ENCODE measurements at regions not wholly inside any gene's neighbourhood (a gene's known extent, or its start where the extent isn't known, plus 50 kb on each side); places are given as distances from the start of the nearest gene placed in this dataset.

DNA sequence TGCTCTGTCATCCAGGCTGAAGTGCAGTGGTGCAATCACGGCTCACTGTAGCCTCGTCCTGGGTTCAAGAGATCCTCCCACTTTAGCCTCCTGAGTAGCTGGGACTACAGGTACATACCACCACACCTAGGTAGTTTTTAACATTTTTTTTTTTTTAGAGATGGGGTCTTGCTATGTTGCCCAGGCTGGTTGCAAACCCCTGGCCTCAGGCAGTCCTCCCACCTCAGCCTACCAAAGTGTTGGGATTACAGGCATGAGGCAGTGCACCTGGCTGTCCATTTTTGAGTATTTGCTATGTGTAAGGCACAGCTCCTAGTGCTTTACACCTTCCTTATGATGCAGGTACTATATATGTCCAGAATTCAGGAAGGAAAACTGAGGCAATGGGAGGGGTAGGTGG is 138.8 kb upstream of the ZNF536 start:
- Histone ChIP-seq H3K27ac (no peak overlapping the region), H3K27me3 (ENCODE audit: control insufficient read depth, insufficient read depth, low read length) (no peaks in the 10 kb centered on the region), H3K4me3 (ENCODE audit: low read depth, low read length) (no peak overlapping the region), H3K9me3 (ENCODE audit: control insufficient read depth, low read length) (no peaks in the 10 kb centered on the region), H2AFZ (no peak overlapping the region), H3K79me2 (no peaks in the 10 kb centered on the region), H3K9ac (no peak overlapping the region), H3K4me2 (ENCODE audit: low read length) (no peak overlapping the region), H3K36me3 (ENCODE audit: control insufficient read depth, insufficient read depth, low read length) (no peaks in the 10 kb centered on the region), H3K4me1 (no peaks in the 10 kb centered on the region)
- TF ChIP-seq, protein P1, sequence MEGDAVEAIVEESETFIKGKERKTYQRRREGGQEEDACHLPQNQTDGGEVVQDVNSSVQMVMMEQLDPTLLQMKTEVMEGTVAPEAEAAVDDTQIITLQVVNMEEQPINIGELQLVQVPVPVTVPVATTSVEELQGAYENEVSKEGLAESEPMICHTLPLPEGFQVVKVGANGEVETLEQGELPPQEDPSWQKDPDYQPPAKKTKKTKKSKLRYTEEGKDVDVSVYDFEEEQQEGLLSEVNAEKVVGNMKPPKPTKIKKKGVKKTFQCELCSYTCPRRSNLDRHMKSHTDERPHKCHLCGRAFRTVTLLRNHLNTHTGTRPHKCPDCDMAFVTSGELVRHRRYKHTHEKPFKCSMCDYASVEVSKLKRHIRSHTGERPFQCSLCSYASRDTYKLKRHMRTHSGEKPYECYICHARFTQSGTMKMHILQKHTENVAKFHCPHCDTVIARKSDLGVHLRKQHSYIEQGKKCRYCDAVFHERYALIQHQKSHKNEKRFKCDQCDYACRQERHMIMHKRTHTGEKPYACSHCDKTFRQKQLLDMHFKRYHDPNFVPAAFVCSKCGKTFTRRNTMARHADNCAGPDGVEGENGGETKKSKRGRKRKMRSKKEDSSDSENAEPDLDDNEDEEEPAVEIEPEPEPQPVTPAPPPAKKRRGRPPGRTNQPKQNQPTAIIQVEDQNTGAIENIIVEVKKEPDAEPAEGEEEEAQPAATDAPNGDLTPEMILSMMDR (IDR thresholded peaks at IDR 0.05) = no peak

DNA sequence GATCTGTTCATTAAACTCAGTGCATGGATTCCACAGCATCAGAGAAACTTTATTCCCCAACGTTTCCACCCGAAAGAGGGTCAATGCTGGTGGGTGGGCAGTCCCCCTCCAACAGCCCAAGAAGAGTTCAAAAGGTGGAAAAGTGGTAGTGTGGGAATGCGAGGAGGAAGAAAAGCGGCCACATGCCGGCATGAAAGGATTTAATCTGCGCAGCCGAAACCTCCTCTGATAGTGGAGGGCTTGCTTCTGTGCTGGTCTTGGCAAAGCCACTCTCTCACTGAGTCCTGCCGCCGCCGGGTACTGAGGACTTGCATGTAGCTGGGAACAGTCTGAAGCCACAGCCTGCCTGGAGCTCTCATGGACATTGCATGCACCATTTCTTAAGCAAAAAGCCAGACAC is 136.2 kb upstream of the ZNF536 start:
- Histone ChIP-seq H2AFZ (no peak overlapping the region), H3K9me3 (ENCODE audit: control insufficient read depth, low read length) (no peaks in the 10 kb centered on the region), H3K9ac (no peak overlapping the region), H3K4me2 (ENCODE audit: low read length) (no peak overlapping the region), H3K27ac (no peak overlapping the region), H3K4me1 (no peaks in the 10 kb centered on the region), H3K27me3 (ENCODE audit: control insufficient read depth, insufficient read depth, low read length) (no peaks in the 10 kb centered on the region), H3K36me3 (ENCODE audit: control insufficient read depth, insufficient read depth, low read length) (no peaks in the 10 kb centered on the region), H3K79me2 (no peaks in the 10 kb centered on the region), H3K4me3 (ENCODE audit: low read depth, low read length) (no peak overlapping the region)
- TF ChIP-seq, protein P1 (IDR thresholded peaks at IDR 0.05) = no peak

DNA sequence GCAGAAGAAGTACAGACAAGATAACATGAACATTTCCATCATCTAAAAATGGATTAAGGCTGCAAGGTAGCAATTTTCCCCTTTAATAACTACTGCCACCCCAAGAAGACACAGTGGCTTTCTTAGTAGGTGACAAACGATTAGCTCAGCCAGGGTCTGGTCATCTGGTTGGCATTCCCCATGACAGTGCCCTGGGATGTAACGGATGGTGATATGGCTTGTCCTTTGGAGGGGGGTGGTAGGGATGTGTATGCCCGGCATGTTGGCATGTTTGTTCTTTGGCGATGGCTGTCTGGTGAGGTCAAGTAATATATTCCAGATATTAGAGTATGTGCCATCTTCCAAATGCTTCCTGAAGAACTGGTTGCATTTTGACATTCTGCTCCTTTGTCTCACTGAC is 135.6 kb upstream of the ZNF536 start:
- no peak overlapping the region for H3K4me3 ChIP-seq (ENCODE audit: low read depth, low read length)
- H3K4me1 ChIP-seq = no peaks in the 10 kb centered on the region
- no peak overlapping the region for H3K4me2 ChIP-seq (ENCODE audit: low read length)
- no peaks in the 10 kb centered on the region for H3K9me3 ChIP-seq (ENCODE audit: control insufficient read depth, low read length)
- H3K27ac ChIP-seq = no peak overlapping the region
- H2AFZ ChIP-seq = no peak overlapping the region
- no peaks in the 10 kb centered on the region for H3K36me3 ChIP-seq (ENCODE audit: control insufficient read depth, insufficient read depth, low read length)
- H3K79me2 ChIP-seq = no peaks in the 10 kb centered on the region
- TF ChIP-seq, protein P1 (IDR thresholded peaks at IDR 0.05) = no peak
- H3K27me3 ChIP-seq (ENCODE audit: control insufficient read depth, insufficient read depth, low read length) = no peaks in the 10 kb centered on the region
- H3K9ac ChIP-seq = no peak overlapping the region

DNA sequence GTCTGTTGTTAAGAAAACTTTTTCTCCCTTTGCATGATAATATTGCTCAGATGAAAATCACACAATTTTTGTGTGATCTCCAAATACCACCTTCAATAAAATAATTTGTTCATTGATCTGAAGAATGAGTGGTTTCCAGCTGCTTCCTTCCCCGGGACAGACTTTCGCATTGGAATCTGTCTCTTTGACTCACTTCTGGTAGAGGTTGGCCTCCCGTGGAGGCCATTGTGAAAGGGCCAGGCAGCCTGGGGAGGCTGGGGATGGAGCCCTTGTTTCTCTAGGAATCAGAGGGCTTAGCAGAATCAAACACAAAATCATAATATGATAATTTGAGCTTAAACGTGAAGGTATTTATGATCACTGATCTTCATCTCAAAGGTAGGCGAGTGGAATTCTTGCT is 135.0 kb upstream of the ZNF536 start:
- no peaks in the 10 kb centered on the region for H3K4me1 ChIP-seq
- no peak overlapping the region for H3K4me2 ChIP-seq (ENCODE audit: low read length)
- H3K27ac ChIP-seq = no peak overlapping the region
- H2AFZ ChIP-seq = no peak overlapping the region
- H3K9ac ChIP-seq = no peak overlapping the region
- no peak overlapping the region for H3K4me3 ChIP-seq (ENCODE audit: low read depth, low read length)
- no peaks in the 10 kb centered on the region for H3K79me2 ChIP-seq
- TF ChIP-seq, protein P1 (IDR thresholded peaks at IDR 0.05) = no peak
- H3K36me3 ChIP-seq (ENCODE audit: control insufficient read depth, insufficient read depth, low read length) = no peaks in the 10 kb centered on the region
- no peaks in the 10 kb centered on the region for H3K9me3 ChIP-seq (ENCODE audit: control insufficient read depth, low read length)
- no peaks in the 10 kb centered on the region for H3K27me3 ChIP-seq (ENCODE audit: control insufficient read depth, insufficient read depth, low read length)

DNA sequence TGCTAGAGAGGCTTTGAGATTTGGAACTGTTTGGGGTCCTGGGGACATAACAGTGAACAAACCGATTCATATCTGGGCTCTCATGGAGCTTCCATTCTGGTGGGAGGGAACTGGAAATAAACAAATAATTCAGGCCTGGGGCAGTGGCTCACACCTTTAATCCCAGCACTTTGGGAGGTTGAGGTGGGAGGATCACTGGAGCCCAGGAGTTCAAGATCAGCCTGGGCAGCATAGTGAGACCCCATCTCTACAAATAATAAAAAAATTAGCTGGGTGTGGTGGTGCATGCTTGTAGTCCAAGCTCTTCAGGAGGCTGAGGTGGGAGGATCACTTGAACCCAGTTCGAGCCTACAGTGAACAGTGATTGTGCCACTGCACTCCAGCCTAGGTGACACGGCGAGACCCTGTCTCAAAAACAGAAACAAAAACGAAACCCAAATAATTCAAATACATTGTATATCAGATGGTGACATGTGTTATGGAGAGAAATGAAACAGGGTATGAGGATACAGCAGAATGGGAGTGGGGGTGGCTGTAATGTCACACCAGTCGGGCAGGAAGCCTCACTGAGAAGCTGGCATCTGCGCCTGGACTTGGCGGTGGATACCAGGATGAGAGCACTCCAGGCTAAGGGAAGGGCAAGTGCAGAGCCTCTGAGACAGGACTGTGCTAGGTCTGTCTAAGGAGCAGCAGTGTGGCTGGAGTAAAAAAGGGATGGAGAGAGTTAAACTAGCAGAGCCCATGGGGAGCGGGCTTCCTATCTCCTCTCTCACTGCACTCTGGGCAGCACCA is 131.1 kb upstream of the ZNF536 start:
- Histone ChIP-seq H2AFZ (no peak overlapping the region), H3K4me3 (ENCODE audit: low read depth, low read length) (no peak overlapping the region), H3K4me1 (no peaks in the 10 kb centered on the region), H3K9me3 (ENCODE audit: control insufficient read depth, low read length) (no peaks in the 10 kb centered on the region), H3K36me3 (ENCODE audit: control insufficient read depth, insufficient read depth, low read length) (no peaks in the 10 kb centered on the region), H3K9ac (no peak overlapping the region), H3K4me2 (ENCODE audit: low read length) (no peak overlapping the region), H3K27me3 (ENCODE audit: control insufficient read depth, insufficient read depth, low read length) (no peaks in the 10 kb centered on the region), H3K79me2 (no peaks in the 10 kb centered on the region), H3K27ac (no peak overlapping the region)
- TF ChIP-seq, protein P1 (IDR thresholded peaks at IDR 0.05) = no peak

Measured in parathyroid adenoma (tissue), 2 donors.